NT2/D1 (cell line): ENCODE measurements at regions not wholly inside any gene's neighbourhood (a gene's known extent, or its start where the extent isn't known, plus 50 kb on each side); places are given as distances from the start of the nearest gene placed in this dataset.

Experiments
- SUZ12 ChIP-seq: IDR thresholded peaks from 2 replicates; pipeline ENCODE4 v1.6.1; 2011; ENCODE audit not compliant: insufficient read length, insufficient read depth; ENCODE audit errors: extremely low read depth
- YY1 ChIP-seq: IDR thresholded peaks from 2 replicates; pipeline ENCODE4 v1.6.1; 2011; ENCODE audit not compliant: insufficient read length, insufficient read depth
- ZNF274 ChIP-seq: IDR thresholded peaks from 2 replicates; pipeline ENCODE4 v1.6.1; 2011; ENCODE audit warnings: mild to moderate bottlenecking, low read depth, low read length

- TF ChIP-seq YY1 (no peak), ZNF274 (no peak), SUZ12 (no peak)
Measured at GRCh38 chr2:176423819-176424218, 154.6 kb downstream of the MTX2 start.
